ENCODE measurements at regions not wholly inside any gene's neighbourhood (a gene's known extent, or its start where the extent isn't known, plus 50 kb on each side); places are given as distances from the start of the nearest gene placed in this dataset.

DNA sequence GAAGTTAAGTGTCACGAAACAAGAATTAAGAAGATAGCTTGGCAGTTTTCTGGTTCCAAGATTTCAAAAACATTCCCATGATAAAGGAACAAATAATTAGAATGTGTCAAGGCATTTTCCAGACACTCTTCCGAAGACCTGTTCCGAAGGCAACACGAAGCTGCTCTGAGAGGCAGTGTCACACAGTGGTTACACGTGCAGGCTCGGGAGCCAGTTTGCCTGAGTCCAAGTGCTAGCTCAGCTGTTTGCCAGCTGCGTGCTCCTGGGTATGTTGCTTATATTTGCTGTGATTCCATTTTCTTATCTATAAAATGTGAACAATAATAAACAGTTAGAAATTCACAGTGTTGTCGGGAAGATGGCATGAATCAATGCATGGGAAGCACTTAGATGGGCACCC, 217.9 kb upstream of the GRIP1 start:
- H3K4me3 ChIP-seq (ENCODE audit: low read depth, low read length) = no peak overlapping the region

DNA sequence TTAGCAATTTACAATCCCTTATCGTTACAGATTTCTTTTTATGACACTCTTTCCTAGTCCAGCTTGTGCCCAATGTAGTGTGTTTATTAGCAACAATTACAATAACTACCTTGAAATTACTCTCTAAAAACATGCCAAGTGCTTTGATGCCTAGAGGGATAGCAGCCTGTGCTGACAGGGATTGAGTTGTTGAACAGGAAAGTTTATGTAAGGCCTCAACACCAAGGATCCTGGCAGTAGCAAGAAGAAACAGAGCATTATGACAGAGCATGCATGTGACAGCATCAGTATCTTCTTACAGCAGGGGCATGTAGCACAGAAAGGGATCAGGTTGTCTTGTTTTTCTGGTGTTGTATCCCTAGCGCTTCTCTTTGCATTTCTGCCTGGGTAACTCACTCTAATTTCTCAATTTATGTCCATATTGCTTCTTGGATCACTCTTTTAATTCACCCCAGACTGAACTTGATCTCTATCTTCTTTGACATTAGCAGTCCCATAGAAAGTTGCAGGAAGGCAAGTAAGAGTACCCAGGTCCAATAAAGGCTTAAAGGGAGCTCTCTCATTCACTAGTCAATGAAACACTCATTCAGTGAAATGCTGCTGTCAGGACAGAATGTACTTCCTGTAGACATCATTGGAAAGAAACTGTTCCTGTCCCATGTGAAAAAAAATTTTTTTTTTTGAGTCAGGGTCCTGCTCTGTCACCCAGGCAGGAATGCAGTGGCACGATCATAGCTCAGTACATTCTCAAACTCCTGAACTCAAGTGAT, 220.0 kb upstream of the GRIP1 start:
- no peak overlapping the region for H3K4me3 ChIP-seq (ENCODE audit: low read depth, low read length)
- TF ChIP-seq, protein P1, sequence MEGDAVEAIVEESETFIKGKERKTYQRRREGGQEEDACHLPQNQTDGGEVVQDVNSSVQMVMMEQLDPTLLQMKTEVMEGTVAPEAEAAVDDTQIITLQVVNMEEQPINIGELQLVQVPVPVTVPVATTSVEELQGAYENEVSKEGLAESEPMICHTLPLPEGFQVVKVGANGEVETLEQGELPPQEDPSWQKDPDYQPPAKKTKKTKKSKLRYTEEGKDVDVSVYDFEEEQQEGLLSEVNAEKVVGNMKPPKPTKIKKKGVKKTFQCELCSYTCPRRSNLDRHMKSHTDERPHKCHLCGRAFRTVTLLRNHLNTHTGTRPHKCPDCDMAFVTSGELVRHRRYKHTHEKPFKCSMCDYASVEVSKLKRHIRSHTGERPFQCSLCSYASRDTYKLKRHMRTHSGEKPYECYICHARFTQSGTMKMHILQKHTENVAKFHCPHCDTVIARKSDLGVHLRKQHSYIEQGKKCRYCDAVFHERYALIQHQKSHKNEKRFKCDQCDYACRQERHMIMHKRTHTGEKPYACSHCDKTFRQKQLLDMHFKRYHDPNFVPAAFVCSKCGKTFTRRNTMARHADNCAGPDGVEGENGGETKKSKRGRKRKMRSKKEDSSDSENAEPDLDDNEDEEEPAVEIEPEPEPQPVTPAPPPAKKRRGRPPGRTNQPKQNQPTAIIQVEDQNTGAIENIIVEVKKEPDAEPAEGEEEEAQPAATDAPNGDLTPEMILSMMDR (IDR thresholded peaks at IDR 0.05; ENCODE audit: low read depth, low read length) = no peak

More for the DNA sequence above, 217.9 kb upstream of the GRIP1 start:
- TF ChIP-seq, protein P1 (IDR thresholded peaks at IDR 0.05; ENCODE audit: low read depth, low read length) = no peak

DNA sequence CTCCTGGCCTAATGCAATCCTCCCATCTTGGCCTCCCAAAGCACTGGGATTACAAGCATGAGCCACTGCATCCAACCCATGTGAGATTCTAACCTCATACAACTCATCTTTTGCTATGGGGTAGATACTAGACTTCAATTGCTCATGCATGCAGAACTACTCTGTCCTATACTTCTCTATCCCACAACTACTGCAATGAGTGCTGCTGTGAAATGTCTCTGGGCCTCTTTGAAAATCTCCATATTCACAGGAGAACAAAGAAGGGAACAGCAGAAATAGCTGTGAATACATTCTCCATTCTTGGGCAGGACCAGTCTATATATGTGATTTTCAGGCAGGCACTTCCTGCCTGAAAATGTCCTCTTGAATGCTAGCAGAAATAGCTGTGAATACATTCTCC, 220.7 kb upstream of the GRIP1 start:
- TF ChIP-seq, protein P1 (IDR thresholded peaks at IDR 0.05; ENCODE audit: low read depth, low read length) = no peak
- no peak overlapping the region for H3K4me3 ChIP-seq (ENCODE audit: low read depth, low read length)

DNA sequence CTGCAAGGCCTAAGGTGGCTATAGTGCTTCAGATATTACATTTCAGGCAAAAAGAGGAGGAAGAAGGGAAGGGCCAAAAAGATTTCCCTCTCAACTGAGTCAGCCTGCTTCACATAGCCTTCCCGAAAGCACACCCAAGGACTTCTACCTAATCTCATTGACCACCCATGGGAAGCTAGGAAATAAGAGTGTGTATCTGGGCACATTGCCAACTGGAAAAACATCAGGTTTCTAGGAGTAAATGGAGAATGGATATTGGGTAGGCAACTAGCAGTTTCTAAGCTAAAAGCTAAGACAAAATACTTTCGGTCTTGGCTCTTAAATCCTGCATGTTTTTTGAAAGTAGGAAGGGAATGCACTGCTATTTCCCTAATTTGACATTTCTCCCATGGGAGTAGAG, 221.7 kb upstream of the GRIP1 start:
- TF ChIP-seq, protein P1 (IDR thresholded peaks at IDR 0.05; ENCODE audit: low read depth, low read length) = no peak
- no peak overlapping the region for H3K4me3 ChIP-seq (ENCODE audit: low read depth, low read length)

DNA sequence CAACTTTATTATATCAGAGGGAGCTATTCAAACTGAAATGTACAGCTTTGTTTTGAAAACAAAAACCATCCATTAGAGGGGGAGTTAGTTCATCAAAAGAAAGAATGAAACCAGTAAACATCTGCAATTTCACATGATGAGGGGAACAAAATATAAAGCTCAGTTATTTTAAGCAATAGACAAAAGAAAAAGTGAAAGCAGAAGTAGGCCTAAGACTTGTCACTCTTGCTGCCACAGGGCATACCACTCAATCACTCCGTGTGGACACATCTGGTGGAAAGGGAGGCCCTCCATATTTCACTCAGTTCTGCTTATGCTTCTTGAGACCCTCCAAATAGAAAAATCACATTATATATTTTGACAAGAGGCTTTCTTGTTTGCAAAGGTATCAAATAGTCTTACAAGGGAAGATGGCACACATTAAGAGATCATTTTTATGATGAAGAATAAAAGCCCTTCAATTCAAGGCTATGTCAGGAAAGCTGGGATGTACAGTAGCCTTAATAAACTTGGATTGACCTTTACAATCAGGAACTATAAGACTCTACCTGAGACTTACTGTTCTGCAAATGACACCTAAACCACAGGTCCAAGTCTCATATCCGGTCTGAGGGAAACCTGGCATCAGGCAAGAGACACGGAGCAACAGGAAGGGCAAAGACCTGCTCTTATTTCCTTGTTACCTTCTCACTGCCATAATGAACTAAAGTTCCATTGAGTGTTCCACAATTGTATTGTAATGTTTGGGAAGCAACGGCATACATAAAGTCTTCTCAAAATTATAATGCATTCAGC, 222.5 kb upstream of the GRIP1 start:
- TF ChIP-seq, protein P1 (IDR thresholded peaks at IDR 0.05; ENCODE audit: low read depth, low read length) = no peak
- H3K4me3 ChIP-seq (ENCODE audit: low read depth, low read length) = no peak overlapping the region

DNA sequence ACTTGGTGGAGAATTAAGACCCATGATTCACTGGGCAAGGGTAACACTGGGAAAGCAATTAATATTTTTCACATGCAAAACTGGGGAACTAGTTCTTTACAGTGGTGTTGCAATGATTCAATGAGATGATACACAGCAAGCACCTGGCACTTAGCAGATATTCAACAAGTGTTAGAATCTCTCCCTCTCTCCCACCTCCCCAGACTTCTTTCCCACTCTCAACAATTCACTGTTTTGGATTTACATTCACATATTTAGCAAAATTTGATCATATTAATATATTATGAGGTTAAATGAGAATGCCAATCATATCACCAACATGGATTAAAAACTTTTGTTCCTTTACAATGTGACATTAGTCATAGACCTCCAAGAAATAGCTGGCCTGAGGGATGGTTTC, 223.1 kb upstream of the GRIP1 start:
- TF ChIP-seq, protein P1 (IDR thresholded peaks at IDR 0.05; ENCODE audit: low read depth, low read length) = no peak
- H3K4me3 ChIP-seq (ENCODE audit: low read depth, low read length) = no peak overlapping the region
